HG03175 (cell line): ENCODE measurements at regions not wholly inside any gene's neighbourhood (a gene's known extent, or its start where the extent isn't known, plus 50 kb on each side); places are given as distances from the start of the nearest gene placed in this dataset.
"Not testable (repeated sequence)": the region's sequence is repeated elsewhere in the genome, so short reads cannot be mapped to it uniquely, and the experiment has no call there.

ENCODE experiments used
- ATAC-seq: cut with Tn5 transposase; IDR thresholded peaks from one replicate; pipeline ENCODE4 v1.9.1; 2021; ENCODE audit warnings: mild to moderate bottlenecking, moderate library complexity; ENCODE audit not compliant: unreplicated experiment

DNA sequence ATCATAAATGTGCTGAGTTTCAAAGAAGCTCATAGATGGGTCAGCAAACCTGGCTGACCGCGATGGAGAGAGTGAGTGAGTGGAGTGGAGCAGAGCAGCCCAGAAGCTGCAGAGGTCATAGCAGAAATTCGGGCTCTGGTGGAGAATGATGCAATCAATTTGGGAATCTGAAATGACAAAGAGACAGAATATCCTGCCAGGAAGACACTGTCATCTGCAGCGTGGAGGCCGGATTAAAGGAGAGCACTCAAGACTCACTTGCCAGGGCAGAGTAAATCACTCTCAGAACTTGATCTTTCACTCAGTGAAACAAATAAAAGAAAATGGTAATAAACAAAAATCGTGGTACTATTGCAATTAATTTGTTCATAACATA lies 109.6 kb upstream of the RREB1 start:
- no peak for ATAC-seq

DNA sequence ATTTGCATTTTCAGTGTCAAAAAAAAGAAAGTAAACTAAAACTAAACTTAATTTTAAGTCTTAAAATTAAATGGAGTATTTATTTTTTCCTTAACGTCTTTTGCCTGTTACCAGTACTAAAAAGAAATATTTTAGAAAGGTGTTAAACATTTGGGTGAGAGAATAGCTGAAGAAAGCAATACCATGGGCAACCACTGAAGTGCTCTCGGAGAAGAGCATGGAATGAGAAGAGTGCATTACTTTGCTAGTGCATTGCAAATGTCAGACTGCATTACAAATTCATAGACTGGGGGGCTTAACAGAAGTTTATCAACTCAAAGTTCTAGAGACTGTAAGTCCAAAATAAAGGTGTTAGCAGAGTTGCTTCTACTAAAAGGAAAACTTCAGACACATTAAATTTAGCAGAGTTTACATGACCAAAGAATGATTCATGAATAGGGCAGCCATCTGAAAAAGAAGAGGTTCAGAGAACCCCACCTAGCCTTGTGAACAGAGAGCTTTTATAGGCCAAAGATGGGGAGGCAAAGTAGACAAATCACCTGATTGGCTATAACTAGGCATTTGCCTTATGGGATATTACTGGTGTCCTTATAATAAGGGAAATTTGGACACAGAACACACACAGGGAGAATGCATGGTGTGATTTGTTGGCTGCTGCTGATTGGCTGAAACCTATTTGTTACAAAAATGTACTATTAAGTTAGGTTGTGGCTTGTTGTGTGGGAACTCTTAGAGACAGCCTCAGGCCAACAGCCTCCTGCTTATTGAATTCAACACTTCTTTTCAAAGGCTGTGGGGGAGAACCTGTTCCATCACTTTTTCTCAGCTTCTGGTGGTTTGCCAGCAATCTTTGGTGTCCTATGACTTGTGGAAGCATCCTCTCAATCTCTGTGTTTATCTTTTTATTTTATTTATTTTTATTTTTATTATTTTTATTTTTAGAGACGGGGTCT lies 106.7 kb upstream of the RREB1 start:
- no peak for ATAC-seq

DNA sequence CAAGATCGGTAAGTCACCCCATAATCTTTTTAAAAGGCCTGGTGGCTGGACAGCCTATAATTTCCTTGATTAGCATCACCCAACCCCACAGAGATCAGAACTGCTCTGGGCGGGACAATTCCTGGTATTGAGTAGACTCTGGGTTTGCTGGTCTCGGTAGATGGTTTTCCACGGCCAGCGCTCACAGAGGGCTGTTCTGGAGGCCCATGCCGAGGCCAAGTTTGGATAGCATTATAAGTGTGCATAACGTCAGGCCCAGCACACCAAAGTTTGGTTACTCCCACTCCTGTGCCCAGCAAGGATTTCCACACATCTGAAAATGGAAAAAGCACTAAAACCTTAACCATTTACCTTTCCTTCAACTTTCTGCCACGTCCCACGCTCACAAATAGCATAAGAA lies 104.7 kb upstream of the RREB1 start:
- no peak for ATAC-seq

DNA sequence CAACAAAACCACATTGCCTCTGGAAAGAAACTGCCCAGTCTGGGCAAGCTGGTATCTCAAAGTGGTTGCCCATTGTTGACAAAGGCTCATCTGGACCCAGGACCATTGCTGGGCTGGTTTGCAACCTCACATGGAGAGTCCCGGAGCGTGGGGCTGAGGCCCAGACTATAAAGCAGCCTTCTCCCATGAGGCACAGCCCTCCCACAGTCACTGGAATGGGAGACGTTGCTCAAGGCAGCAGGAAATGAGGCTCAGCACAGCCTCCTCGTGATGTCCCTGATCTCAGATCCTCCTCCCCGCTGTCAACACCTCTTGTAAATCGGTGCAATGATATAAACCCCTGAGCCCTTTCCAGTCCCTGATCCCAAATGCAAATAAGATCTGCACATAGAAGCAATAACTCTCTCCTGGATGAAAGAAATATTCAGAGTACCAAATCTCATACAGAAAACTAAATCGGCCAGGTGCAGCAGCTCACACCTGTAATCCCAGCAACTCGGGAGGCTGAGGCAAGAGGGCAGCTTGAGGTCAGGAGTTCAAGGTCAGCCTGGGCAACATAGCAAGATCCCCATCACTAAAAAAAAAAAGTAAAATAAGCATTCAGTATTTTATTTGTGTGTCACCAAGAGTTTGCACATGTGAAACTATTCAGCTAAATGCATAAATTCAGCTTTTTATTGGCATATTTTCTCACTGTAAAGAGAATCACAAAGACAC lies 103.0 kb upstream of the RREB1 start:
- no peak for ATAC-seq

DNA sequence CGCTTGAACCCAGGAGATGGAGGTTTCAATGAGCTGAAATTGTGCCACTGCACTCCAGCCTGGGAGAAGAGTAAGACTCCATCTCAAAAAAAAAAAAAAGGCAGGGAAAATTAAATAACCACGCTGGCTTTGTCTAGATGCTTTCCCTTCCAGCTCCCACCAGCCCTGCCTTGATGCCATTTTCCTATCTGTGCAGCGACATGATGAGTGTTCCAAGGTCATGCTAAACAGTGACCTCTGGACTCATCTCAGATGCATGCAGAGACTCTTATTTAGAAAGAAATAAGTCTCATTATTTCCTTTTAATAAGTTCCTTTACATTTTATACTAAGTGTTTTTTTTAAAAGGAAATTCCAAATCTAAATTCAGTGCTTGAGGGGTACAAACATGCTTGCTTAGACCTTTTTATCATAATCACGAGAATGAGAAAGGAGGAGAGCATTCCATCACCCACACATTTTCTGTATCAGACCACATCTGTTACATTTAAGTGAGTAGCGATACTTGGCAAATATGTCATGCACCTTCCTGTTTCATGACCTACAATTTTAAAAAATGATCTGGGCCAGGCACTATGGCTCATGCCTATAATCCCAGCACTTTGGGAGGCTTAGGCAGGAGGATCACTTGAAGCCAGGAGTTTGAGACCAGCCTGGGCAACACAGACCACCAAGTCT lies 101.1 kb upstream of the RREB1 start:
- ATAC-seq, result no peak

DNA sequence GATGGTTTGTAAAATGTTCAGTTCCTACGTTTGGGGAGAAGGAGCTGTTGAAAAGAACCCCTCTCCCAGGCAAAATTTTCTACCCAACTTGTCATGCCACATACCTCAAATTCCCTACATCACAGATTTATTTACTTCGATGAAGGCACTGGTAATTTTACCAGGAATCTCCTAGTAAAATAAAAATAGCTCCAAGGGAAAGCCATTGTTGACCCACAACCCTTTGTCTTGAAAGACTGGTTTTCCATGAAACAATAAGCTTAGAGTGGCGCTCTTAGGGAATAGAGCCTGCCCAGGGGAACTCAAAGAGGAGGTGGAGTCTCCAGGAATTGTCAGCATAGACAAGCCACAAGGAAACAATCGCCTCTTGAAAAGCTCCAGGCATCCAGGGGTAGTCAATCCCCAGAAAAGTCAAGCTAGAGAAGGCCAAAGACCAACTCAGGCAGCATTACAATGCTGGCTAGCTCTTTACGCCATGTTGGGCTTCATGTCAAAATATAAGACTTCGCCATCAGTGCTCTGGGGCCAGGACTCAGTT lies 99.2 kb upstream of the RREB1 start:
- no peak for ATAC-seq

DNA sequence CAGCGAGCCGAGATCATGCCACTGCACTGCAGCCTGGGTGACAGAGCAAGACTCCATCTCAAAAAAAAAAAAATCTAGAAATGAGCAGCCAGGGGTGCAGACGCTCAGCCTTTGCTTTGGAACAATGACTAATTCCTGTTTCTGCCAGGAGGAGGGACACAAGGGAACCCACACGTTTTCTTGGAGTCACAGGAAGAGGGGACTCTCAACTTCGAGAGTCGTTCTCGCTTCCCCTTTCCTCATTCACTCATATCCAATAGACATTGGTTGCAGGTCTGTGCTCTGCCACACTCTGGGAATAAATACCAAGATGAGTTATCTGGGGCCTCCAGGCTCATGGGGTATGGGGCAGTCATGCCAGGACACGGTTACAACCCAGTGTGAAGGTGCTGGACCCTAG lies 91.5 kb upstream of the RREB1 start:
- no peak for ATAC-seq

DNA sequence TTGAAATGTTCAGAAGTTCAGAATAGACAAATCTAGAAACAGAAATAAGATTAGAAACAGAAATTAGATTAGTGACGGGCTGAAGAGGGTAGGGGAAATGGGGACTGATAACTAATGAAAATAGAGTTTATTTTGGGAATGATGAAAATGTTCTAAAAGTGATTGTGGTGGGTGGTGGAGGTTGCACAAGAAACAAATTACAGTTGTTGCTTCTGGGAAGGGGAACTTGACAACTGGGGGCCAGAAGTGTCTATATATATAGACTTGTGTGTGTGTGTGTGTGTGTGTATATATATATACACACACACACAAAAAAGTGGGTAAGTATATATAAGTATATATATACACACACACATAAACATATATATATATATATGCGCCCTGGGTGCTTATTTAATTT lies 86.5 kb upstream of the RREB1 start:
- ATAC-seq, result no peak

DNA sequence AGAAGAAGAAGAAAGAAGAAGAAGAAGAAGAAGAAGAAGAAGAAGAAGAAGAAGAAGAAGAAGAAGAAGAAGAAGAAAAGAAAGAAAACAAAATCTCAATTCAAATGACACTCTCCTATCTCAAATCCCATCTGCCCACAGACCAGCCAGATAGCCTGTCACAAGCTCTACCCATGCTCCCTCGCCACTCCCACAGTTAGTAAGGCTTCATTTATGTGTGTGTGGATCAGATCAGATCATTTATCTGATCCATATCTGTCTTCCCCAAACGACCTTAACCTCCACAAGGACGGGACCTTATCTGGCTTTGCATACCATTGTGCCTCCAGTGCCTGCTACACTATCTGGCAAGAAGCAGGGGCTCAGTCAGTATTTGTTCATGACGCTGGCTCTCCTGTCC lies 81.9 kb upstream of the RREB1 start:
- no peak for ATAC-seq

DNA sequence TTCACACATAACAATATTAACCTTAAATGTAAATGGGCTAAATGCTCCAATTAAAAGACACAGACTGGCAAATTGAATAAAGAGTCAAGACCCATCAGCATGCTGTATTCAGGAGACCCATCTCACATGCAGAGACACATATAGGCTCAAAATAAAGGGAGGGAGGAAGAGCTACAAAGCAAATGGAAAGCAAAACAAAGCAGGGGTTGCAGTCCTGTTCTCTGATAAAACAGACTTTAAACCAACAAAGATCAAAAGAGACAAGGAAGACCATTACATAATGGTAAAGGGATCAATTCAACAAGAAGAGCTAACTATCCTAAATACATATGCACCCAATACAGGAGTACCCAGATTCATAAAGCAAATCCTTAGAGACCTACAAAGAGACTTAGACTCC lies 78.8 kb upstream of the RREB1 start:
- not testable (repeated sequence) for ATAC-seq

DNA sequence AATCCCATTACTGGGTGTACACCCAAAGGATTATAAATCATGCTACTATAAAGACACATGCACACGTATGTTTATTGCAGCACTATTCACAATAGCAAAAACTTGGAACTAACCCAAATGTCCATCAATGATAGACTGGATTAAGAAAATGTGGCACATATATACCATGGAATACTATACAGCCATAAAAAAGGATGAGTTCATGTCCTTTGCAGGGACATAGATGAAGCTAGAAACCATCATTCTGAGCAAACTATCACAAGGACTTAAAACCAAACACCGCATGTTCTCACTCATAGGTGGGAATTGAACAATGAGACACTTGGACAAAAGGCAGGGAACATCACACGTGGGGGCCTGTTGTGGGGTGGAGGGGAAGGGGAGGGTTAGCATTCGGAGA lies 76.8 kb upstream of the RREB1 start:
- not testable (repeated sequence) for ATAC-seq

DNA sequence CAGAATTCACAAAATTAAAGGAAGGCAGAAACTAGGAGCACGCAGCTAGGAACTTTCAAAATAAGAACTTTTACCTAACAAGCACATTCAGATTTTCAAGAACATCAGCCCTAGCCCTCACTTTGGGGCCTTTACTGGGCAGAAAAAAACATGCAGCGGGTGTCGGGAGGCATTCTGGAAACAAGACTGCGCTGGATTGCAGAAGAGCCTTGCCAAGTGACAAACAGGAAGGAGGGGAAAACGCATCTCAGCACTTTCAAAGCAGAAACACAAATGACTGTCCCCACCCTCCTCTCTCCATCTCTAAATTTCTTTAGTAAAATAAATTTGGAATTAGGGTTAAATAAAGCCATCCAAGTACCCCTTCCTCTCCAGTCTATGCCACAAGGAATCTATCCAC lies 74.6 kb upstream of the RREB1 start:
- no peak for ATAC-seq

DNA sequence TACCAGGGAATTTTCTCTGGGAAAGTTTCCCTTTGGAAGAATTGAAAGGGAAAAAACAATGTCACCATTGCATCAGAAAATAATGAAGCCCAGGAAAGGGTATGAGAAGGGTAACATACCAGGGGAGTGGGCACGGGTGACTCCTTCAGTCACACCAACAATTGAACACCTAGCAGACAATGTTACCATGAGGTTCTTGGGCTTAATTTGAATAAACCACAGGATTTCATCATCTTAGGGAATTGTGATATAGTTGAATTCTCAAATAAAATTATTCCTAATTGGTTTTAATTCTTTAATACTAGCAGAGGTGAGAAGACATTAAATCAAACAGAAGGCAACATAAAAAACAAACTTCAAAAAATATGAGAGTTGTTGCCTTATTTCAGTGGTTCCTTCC lies 73.7 kb upstream of the RREB1 start:
- no peak for ATAC-seq

DNA sequence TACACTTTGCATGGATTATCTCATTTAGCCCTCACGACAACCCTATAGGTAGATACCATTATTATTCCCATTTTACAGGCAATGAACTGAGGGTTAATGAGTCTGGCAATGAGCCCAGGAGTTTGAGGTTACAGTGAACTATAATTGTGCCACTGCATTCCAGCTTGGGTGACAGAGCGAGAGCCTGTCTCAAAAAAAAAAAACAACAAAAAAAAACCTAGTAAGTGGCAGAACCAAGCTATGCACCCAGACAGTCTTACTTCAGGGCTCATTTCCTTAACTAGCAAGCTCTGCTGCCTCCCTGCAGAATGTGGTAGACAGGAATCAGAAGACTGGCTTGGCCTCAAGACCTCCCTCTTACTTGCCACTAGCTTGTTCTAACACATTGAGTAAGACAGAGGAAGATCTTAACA lies 71.9 kb upstream of the RREB1 start:
- ATAC-seq, result no peak

DNA sequence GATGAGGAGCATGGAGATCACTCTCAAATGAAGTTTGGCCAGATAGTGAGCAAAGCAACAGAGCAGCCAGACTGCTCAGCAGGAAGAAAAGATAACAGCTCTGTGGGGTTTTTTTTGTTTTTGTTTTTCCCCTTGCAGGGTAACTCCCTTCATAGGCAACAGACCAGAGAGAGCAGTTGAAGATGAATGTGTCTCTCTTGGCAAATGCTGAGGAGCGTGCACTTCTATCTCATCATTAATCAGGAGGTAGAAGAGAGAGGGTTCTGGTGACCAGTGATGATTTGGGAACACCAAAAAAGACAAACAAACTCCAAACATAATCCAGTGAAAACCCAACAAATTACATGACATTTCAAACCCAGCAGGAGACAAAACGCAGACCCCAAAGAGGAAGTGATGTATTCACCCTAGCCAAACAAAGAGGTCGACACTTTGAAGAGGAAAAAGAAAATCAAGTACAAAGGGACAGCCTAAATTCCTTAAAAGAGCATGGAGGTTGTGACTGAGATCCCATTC lies 66.2 kb upstream of the RREB1 start:
- ATAC-seq, result no peak

DNA sequence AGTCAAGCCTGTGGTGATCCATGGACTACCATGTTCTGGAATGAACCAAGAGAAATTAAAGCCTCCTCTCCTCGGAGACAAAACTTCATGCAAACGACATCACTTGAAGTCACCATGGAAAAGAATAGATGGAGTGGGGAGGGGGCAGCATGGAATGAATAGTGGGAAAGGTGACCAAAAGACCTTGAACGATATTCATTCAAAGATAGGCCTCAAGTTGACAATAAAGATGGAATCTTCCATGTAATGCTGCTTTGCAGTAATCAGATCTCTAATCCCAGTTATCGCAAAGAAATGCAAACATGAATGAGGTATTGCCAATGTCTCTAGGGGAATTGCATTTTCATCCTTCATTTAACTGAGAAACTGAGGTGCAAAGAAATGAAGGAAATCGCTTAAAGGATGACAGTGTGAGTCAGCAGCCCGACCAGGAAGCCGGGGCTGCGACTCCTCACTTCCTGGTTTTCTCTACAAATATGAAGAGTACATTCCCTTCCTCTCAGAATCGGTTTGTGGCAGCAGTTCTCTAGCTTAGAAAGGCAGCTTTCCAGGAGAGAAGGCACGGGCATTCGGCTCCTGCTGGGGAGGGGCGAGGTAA lies 65.6 kb upstream of the RREB1 start:
- no peak for ATAC-seq

DNA sequence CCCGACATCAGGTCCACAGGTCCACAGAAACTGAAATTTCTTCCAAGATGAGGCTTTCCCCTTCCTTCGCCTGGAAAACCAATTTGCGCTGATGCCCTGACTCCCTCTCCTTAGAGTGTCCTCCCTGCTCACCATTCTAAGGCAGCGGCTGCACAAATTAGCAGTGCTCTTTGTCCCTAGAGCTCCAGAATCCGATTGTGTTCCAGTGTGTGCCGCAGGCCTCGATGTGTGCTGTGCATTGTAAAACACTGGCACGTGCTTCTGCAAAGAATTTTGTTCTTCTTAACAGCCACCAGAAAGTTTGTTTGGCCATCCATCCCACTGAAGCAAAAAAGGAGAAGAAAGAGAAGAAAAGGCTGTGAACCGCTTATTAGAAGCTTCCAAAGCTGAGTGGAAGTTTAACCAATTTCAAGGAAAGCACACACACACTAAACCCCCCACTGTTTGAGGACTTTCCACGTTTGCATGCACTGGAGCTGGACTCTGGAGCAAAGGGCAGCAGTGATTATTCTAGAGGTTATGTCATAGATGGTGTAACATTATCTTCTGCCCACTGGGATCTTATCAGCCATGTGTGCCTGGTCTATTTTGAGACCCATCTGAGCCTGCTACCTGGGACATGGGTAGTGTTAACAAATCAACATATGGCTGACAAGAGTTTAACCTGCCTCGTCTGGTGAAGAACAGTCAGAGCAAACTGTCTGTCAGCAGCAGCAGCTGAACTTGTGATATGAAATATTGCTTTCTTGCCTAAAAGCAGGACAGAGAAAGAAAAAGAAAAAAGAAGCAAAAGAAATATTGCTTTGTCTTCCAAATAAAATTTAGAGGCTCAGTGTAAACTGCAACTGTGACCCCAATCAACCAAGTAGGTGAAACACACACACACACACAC lies 64.9 kb upstream of the RREB1 start:
- no peak for ATAC-seq

DNA sequence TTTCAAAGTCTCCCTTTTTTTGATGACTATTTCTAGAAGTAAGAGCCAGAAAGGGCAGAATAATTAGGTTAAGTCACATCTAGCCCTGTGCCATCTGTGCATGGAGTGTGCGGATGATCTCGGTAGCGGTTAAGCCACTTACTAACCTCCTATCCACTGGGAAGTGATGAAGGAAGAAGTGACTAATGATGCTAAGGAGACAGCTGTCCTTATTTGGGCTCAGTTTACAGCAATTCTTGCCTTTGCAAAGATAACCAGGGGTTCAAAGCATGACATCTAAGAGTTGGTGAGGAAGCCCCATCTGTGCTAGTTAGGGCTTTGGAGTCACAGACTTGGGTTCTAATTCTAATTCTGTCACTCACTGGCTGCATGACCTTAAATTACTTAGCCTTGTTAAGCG lies 62.4 kb upstream of the RREB1 start:
- no peak for ATAC-seq

DNA sequence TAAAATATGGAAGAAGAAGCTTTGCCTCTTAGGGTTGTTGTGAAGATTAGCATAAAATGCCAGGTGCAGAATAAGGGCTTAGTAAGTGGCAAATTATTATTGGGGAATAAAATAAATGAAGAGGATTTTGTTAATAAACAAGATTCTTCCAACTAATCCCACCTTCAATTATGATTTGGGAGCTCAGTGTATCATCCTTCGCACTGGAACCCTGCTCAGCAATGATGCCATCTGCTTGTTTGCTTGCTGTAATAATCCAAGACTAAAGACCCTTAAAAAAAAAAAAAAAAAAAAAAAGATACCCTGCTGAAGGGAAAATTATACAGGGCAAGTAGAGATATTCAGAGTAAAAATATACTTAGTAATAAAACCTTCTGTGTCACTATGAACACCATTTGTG lies 62.0 kb upstream of the RREB1 start:
- no peak for ATAC-seq

DNA sequence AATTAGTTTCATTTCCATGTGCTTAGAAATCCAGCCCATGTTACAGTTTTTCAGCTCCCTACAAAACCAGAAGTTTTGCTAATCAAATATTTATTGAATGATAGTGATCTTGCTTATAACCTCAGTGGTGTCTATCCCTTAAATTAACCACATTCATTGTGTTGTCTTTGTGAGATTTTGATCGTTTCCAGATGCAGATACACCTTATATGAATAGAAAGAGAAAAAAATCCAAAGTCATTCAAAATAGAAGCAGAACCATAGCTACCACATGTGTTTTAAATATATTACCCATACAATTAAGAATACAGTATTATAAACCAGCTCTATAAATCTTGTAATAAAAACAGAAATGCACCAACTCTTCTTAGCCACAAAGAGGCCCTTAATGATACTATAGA lies 60.6 kb upstream of the RREB1 start:
- no peak for ATAC-seq
